HG02798 (cell line): ENCODE measurements at regions not wholly inside any gene's neighbourhood (a gene's known extent, or its start where the extent isn't known, plus 50 kb on each side); places are given as distances from the start of the nearest gene placed in this dataset.

Experiments used
- ATAC-seq: cut with Tn5 transposase; IDR thresholded peaks from one replicate; pipeline ENCODE4 v1.9.1; 2021; ENCODE audit warnings: mild to moderate bottlenecking; ENCODE audit not compliant: unreplicated experiment, poor library complexity

GRCh38 chr2:5538313-5538712 lies 153.9 kb upstream of the SOX11 start:
- ATAC-seq, result no peak

- ATAC-seq, result no peak
These were observed 153.4 kb upstream of the SOX11 start for GRCh38 chr2:5538772-5539171.

DNA sequence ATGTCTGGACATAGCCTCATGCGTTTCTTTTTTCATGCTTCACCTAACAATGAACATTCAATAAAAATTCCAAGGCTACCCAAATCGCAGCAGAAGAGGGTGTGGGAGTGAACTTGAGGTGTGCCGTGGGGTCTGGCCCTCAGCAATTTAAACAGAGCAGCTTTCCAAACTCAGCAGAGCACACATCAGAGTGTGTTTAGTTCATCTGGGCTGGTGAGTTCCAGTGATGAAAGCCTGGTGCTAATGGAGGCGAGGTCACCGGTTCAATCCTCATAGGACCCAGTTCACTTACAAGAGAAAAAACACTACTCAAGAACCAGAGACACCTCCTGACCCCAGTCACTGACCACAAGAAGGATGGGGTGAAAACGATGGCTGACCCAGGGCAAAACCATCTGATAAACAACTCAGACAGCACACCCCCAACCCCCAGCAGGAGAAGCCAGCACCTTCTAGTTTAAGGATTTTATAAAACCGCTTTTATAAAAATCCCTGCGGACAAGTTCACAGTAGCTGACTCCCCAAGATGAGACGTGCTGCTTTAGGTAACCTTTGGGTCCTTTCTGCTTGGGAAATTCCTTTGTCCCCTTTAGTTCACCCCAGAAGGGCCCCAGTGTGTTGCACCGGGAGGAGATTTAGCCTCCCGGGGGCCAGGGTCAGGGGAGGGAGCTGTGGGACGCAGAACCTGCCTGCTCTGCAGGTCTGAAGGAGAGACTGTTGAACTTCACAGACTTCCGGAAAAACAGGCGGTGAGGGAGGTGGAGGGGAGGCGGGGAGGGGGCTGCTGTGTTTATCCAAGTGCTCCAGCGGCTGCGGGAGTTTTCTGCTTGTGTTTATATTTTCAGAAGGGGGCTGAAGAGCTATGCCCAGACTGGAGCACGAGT lies 152.7 kb upstream of the SOX11 start:
- no peak for ATAC-seq

GRCh38 chr2:5540856-5541255 lies 151.3 kb upstream of the SOX11 start:
- no peak for ATAC-seq

- ATAC-seq, result no peak
These were observed 147.9 kb upstream of the SOX11 start for GRCh38 chr2:5544205-5544786.

DNA sequence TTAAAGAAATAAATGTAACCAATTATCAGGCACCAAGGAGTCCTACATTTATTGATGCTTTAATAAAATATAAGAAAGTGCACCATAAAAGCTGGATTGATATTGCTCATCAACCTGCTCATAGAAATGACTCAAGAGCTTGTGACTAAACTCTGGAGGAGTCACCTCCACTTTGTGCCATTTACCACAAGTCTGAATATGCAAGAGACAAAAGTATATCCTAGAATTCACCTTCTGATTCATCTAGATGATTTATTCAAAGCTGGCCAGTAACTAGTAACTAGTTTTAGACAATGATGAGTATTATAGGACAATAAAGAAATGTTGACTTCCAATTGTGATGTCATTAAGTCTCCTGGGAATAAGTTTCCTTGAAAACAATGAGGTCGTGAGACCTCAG lies 146.0 kb upstream of the SOX11 start:
- ATAC-seq, result no peak

GRCh38 chr2:5548991-5549715 lies 143.0 kb upstream of the SOX11 start:
- ATAC-seq, result no peak

DNA sequence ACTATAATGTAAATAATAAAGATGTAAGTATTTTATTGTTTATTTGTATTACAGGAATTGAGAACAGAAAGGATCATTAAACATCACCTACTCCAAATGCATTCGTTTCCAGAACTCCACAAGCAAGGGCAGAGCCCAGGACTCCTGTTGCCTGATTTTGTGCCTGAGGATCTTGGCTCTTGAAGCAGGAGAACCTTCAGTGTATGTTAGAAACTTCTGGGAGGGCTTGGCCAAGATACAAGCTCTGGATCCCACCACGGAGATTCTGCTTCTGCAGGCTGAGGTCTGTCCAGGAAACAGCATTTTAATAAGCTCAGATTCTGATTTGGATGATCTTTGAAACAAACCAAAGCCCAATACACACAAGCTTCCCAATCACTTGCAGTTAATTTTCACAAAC lies 142.4 kb upstream of the SOX11 start:
- no peak for ATAC-seq

- ATAC-seq, result no peak
These were observed 136.5 kb upstream of the SOX11 start for GRCh38 chr2:5555636-5556035.

- no peak for ATAC-seq
These were observed 131.2 kb upstream of the SOX11 start for GRCh38 chr2:5561006-5561405.

- ATAC-seq, result no peak
These were observed 129.8 kb upstream of the SOX11 start for GRCh38 chr2:5562426-5562825.

DNA sequence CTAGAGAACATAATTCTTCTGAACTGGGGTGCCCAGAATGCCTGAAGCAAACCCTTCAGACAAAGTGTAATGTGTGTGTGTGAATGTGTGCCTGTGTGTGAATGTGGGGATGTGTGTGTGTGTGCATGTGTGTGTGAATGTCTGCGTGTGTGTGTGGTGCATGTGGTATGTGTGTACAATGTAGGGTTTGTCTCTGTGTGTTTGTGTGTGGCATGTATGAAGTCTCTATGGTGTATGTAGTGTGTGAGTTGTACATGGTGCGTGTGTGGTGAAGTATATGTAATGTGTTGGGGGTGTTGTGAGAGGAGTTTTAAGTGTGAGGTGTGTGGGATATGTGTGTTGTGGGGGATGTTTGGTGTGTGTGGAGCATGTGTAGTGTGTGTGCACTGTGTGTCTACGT lies 129.3 kb upstream of the SOX11 start:
- ATAC-seq, result no peak

GRCh38 chr2:5563411-5563810 lies 128.8 kb upstream of the SOX11 start:
- no peak for ATAC-seq

DNA sequence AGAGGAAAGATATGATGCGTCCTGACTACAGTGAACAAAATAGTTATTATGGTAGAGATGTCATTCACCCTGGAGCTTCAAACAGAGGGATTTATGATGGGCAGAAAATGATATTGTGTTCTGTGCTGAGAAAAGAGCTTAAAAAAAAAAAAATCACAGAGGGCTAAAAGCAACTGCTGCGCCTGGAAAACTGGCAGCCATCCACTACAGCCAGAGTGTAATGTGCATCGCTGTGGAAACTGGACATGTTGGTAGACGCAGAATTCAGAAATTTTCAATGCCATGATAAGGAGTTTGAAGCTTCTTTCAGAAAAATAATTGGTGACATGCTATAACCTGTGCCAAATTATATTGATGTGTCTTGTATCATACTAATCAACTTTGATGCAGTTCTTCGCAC lies 122.9 kb upstream of the SOX11 start:
- no peak for ATAC-seq

DNA sequence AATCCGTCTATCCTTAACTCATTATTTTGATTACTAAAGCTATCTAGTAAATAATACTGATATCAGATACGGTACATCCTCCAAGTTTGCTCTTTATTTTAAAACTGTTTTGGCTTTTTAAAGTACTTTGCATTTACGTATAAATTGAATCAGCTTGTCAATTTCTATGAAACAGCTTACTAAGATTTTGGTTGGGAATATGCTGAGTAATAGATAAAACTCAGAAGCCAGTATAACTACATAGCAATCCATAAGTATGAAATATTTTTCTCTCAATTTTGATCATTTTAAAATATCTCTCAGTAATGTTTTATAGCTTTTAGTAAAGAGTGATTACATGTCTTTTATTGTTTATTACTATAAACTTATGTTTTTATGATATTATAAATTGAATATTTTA lies 116.2 kb upstream of the SOX11 start:
- ATAC-seq, result no peak

- ATAC-seq, result no peak
These were observed 104.4 kb upstream of the SOX11 start for GRCh38 chr2:5587766-5588165.

DNA sequence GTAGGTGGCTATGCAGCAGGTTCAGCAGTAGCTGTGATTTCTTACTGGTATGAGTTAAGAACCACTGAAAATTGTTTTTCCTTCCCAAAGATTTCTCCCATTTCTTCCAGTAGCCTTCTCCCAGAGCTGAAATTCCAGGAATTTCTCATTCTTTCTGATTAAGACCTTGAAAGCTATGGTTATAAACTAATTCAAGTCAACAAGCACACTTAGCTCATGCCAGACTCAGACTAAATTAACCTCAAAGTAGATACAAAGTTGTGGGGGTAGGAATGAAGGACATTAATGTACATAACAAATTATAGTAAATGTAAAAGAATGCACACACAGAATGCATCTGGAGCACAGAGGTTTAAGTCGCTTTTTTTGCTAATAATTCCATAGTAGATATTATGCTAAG lies 103.6 kb upstream of the SOX11 start:
- no peak for ATAC-seq

DNA sequence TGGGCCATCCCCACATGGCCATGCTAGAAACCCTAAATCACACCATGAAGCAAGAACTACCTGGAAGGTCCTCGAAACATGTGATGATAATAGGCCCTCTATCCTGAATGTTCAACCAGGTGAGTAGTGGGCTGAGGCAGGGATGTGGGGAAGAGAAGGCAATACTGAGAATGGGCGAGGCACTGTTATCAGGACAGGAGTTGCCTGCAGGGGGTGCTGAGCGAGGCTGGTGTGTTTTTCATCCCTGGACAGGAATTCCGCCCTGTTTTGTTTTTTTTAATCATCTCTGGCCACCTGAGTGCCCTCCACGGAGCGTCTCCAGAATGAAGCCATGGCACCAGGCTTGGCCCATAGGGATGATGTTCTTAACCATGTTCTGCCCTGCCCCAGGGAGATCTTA lies 103.0 kb upstream of the SOX11 start:
- no peak for ATAC-seq

DNA sequence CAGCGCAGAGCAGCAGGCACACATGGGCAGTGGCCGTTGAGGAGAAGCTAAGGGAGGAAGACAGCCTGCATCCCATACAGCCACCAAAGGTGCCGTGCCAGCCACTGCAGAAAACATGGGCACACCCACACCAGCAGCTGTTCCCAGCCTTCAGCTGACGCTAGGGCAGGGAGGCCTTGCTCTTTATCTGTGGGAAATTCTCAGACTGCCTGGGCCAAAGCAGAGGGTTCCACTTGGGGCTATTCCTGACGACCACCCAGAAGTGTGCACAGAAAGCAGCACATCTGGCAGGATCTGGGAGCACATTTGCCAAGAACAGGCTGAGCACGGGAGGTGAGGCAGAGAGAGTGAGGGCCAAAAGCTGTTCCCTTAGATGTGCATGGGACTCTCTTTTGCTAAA lies 101.3 kb upstream of the SOX11 start:
- ATAC-seq, result no peak

- ATAC-seq, result no peak
These were observed 99.3 kb upstream of the SOX11 start for GRCh38 chr2:5592916-5593315.

- ATAC-seq, result no peak
These were observed 97.9 kb upstream of the SOX11 start for GRCh38 chr2:5594249-5594695.
